ENCODE measurements at regions not wholly inside any gene's neighbourhood (a gene's known extent, or its start where the extent isn't known, plus 50 kb on each side); places are given as distances from the start of the nearest gene placed in this dataset.
"Not testable (repeated sequence)": the region's sequence is repeated elsewhere in the genome, so short reads cannot be mapped to it uniquely, and the experiment has no call there.

- no peak for DNase-seq
Measured at GRCh38 chr11:130526846-130527245, 78.4 kb downstream of the ADAMTS15 start.

DNA sequence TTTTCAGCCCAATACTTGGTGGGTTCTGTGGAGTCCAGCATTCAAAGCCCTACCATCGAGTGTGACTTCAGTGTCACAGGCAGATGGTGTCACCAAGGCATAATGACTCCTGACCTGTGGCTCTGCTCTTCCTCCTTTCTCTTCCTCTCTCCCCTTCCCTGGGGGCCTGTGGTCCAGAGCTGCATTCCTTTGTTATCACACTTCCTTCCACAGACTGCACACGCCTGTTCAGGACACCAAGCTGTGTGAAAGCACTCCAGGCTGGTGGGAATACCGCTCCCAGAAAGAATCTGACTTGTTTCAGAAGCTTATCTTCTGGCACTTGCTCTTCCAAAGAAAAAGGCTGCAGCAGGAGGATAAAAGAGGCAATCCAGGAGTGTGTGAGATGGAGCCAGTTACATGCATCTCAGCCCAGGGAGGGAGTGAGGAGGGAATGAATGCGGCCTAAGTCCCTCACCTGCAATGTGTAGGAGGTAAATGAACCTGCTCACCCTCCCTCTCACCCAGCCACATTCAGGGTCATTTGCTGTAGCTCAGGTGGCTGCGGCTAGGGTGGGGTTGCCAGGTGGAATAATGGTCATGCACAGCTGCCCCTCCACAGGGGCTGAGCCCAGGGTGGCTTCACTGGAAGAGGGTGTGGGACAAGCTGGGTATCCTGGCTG lies 79.3 kb downstream of the ADAMTS15 start:
- no peak for DNase-seq

DNA sequence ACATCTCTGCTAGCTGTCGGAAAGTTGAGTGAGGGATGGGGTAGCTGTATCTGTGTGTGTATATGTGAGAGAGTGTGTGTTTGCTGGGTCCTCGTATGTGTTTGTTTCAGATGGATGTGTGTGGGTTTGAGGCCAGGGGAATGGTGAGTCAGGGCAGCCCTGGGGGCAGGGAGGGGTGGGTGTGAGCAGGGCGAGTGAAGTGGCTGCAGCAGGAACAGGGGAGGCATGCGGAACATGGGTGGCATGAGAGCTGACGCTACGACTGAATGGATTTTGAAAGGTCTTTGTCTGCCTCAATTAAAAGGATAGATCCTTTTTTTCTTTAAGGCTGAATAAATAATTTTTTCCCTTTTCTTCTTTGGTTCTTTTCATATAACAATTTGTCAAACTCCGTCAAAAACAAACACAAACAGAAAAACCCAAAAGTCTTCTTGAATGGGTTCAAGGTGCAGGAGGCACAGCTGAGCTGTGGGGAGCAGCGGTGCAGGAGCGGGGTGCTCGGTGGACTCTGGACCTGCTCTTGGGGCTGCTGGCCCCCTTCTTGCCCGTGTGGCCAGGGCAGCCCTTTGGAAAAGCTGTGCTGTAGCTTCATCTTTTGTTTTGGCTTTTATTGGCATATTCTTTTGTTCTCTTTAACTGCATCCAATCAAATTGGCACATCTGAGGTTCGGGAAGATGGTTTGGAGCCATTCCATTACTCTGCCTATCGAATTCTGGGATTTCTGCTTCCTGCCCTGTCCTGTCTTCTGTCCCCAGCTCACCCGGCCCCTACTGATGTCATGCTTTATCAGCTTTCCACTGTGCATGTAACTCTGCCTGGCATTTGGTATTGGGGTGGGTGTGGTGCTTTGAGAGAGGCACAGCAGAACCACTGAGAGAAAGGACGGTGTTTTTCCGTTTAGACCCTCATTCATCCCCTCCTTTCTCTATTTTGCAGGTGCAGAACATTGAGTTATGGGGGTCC lies 80.1 kb downstream of the ADAMTS15 start:
- DNase-seq = no peak

DNA sequence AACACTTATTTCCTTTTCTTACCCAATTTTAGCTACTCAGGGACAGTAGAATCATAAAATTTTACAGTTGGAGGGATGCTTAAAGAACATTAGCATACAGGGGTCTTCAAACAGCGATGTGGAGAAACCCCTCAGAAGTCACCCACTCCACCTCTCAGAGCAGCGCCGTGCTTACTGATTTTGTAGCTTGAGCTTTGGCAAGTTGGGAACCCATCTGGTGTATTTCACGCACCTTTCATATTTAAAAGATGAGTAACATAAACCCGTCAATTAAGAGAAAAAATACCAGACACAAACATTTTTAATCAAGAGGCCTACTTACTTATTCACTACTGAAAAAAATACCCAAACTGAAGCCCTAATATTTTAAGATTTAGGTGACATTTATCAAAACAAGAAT lies 80.9 kb downstream of the ADAMTS15 start:
- DNase-seq = no peak

DNA sequence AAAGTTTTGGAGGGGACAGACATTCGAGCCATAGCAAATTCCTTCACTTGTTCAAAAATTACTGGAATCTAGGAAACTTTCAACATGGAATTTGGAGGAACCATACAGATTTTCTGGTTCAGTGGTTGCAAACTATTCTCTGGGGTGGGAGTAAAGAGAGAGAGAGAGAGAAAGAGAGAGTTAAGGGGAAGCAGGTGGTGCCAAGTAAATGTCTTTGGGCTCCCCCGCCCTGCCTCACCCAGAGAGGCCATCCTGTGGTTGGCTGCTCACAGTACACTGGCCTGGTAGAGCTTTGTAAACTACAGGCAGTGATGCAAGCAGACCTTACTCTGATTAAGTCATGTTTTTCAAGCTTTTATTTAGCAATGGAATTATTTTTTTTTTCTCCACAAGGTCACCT lies 82.6 kb downstream of the ADAMTS15 start:
- DNase-seq = no peak

DNA sequence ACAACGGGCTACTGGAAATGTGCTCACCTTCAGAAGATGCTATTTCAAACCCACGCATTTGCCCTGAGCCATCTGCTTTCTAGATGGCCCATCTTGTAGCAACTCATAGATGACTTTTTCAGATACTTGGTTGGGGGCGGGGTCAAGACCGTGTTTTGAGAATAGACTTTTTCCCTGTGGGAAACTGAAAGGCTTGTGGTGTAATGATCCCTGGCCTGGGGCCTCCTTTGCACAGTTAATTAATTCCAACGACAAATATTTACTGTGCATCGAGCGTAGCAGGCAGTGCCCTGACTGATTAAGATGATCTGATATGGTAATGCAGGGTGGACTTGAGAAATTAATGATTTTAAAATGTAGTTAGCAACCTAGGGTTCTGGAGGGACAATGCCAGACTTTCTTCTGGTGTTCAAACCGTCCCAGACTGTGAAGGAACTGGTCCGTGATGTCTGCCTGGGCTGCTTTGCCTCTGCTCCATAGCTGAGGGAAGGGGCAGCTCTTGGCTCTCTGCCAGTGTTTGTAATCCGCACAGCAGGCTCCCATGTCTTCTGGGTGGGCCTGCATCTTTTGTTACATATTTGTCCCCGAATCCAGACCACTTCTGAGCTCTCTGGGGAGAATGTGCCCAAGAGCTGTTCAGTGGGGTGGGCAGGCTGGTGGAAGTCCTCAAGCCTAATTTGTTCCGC lies 84.8 kb downstream of the ADAMTS15 start:
- no peak for DNase-seq

GRCh38 chr11:130533871-130534270 lies 85.4 kb downstream of the ADAMTS15 start:
- no peak for DNase-seq

DNA sequence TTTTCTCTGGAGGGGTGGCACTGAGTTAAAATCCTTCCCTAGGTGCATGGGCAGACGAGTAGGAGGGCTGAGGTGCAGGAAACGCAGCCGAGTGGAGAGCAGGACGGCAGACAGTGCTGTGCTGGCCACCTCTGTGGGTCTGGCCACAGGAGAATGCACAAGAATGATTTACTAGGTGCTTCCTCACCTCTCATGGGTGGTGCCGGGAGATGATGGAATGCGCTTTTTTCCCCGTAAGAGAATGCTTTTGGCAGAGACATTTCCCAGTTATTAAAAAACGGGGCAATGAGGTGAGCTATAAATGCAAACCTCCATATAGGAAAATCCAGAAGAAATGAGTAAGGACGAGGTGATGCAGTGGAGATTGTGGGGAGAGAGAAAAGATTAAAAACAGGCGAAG lies 86.1 kb downstream of the ADAMTS15 start:
- no peak for DNase-seq

DNA sequence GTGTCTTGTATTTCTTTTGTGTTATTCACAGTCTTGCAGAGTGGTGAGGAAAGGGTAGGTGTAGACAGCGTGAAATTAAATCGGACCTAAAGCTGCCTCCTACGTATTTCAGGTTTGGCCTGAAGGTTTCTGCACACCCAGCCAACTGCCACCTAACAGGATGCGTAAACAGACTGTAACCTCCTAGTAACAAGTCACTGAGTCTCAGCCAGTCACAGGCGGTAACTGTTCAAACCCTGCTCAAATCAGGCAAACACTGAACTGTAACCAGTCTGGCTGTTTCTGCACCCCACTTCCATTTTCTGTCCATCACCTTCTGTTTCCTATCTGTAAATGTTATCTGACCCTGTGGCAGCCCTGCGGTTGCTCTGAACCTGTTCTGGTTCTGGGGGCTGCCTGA lies 87.1 kb downstream of the ADAMTS15 start:
- DNase-seq = no peak

- DNase-seq = no peak
Measured at GRCh38 chr11:130536106-130537040, 87.9 kb downstream of the ADAMTS15 start.

GRCh38 chr11:130539680-130540079 lies 91.2 kb downstream of the ADAMTS15 start:
- not testable (repeated sequence) for DNase-seq

- DNase-seq = no peak
Measured at GRCh38 chr11:130544266-130544665, 95.8 kb downstream of the ADAMTS15 start.

- no peak for DNase-seq
Measured at GRCh38 chr11:130545449-130546072, 97.1 kb downstream of the ADAMTS15 start.

GRCh38 chr11:130546438-130546837 lies 98.0 kb downstream of the ADAMTS15 start:
- DNase-seq = no peak

DNA sequence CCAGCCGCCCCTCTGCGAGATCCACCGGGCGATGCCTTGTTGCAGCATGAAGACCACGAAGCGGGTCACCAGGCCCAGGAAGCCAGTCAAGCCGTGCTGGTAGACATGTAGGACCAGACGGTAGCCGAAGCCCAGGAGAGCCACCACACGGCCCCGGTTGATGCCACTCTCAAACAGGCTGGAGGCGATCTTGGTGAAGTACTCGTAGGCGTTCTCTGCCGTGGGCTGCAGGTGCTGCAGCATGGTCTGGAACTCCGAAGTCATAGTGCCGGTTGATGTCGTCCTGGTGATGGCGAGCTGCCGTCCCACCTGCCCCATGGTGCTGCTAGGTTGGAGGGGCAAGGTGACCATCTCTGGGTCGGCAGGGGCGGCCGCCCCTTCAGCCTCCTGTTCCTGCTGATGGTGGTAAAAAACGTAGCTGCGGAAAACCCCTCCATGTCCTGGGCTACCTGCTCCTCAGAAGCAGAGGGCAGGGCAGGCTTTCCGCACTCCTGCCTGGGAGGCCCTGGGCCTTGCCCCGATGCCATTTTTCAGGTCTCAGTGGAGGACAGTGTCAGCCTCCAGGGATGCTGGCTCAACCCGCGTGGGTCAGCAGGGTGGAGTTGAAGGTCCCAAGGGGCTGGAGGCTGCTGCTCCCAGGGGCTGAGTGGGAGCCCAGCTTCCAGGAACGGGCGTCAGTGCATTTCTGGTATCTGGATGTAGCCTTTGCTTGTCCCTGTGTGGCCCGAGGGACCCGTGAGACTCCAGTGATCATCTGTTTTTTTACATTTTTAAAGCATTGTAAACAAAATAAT lies 98.7 kb downstream of the ADAMTS15 start:
- no peak for DNase-seq

DNA sequence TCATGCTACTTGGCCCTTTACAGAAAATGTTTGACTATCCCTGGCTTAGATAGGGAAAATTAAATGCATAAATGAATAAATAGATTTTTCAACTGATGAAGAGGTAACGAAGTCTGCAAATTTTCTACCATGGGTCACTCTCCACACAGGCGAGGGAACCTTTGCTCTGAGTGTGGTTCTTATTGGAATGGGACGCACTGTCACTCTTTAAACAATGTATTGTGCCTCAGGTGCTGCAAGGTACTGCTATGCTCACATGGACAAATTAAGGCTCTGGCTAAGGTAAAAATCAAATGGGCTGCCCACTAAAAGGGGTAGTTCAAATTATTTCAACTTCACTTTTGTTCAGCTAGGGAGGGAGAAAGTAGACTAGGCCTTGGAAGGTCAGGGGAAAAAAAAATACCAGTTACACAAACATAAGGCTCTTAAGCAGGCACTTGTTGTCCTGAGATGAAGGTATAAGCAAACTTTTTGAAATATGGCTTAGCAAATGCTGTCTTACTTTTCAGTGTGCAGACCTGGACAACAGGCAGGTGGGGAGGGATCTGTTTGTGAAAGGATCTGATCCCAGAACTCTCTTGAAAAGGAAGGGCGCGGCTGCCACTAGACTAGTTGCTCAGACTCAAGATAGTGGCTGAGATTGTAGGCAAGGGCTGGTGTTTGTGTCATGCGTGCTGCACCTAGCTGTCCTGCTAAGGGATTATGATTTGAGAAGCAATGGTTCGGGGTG lies 99.5 kb downstream of the ADAMTS15 start:
- no peak for DNase-seq

GRCh38 chr11:130548491-130548833 lies 100.0 kb downstream of the ADAMTS15 start:
- no peak for DNase-seq

DNA sequence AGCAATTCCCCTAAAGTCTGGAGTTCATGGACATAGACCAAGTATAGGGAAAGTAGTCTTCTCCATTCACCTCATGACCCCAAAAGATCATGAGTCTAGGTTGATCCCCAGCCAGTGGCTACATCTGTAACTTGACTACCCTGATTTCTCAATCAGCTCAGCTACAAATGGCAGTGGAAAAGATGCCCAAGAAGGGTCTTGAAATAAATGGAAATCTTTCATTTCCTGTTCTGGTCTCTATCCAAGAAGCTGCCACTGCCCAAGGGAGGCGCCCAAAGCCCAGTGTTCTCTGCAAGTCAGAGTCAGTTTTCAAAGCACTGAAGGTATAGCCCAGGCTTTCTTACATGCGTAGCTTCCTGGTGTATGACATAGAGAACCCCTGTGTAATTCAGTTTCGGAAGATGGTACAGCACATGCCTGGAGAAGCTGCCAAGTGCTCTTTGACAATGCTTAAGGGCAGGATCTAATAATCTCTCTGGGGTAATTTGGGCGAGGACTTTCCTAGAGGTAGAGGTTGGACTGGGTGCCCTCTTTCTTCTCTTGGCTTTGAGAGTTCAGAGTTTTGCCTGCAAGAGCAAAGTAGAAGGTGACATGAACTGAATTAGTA lies 101.1 kb downstream of the ADAMTS15 start:
- DNase-seq = no peak

DNA sequence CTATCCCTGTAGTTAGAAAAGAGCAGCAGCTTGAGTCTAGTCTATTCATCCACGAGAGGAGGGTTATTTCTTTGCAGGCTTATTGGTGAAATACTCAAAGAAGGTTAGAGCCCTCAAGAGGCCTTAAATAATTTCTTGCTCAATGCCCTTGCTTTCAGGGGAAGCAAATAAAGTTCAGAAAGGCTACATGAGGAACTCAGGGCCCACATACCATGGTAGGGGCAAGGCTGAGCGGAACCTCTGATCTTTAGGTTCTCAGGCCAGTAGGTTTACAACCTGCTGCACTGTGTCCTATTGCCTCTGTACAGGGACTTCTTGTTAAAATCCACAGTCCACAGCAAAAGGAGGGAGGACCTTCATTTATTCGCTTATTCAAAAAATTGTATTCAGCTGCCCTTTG lies 101.7 kb downstream of the ADAMTS15 start:
- DNase-seq = no peak

DNA sequence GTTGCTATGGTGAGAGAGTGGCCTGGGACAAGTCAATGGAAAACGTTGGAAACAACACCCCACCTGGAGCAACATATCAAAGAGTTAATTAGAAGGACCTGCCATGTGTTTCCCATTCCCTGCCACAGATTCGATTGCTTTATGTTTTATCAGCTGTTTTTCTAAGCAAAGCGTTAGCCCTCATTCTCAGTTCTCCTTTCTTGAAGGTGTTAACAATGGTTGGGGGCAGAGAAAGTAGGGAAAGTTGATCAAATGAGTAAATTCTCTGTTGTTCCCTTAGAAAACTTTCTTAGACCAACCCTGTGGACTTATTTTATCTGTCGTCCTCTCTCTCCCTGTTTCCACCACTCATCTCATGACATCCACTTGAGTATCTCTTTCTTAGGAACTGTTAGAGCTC lies 102.5 kb downstream of the ADAMTS15 start:
- no peak for DNase-seq
